GM23338 (cell line): ENCODE measurements at regions not wholly inside any gene's neighbourhood (a gene's known extent, or its start where the extent isn't known, plus 50 kb on each side); places are given as distances from the start of the nearest gene placed in this dataset.

Experiments used
- ATAC-seq: fragments of 200-7000 bp; cut with Tn5 transposase; 3 replicates; pipeline ENCODE4 v1.9.1; 2020
- DNase-seq: peaks from one replicate; pipeline ENCODE4 v3.0.0-alpha.2; 2015; ENCODE audit warnings: low spot score
- H2AFZ ChIP-seq: fragments of 200-600 bp; sonication (generic); 2 replicates; pipeline ENCODE4 v1.8.0; 2016; ENCODE audit warnings: antibody characterized with exemption, mild to moderate bottlenecking, moderate library complexity
- H3F3A ChIP-seq: fragments of 200-600 bp; sonication (generic); replicated peaks from 2 replicates; pipeline ENCODE4 v1.8.0; 2017; ENCODE audit warnings: antibody characterized with exemption, mixed run types, low read depth
- H3K27ac ChIP-seq: fragments of 200-600 bp; sonication (generic); 2 replicates; pipeline ENCODE4 v1.6.1; 2016; ENCODE audit warnings: low read depth
- H3K27me3 ChIP-seq: fragments of 200-600 bp; sonication (generic); 2 replicates; pipeline ENCODE4 v1.8.0; 2016; ENCODE audit warnings: mild to moderate bottlenecking, mixed run types, moderate library complexity; ENCODE audit not compliant: insufficient read depth
- H3K36me3 ChIP-seq: fragments of 200-600 bp; sonication (generic); 2 replicates; pipeline ENCODE4 v1.8.0; 2016; ENCODE audit warnings: mild to moderate bottlenecking; ENCODE audit not compliant: insufficient read depth
- H3K4me1 ChIP-seq: fragments of 200-600 bp; sonication (generic); 2 replicates; pipeline ENCODE4 v1.8.0; 2016; ENCODE audit warnings: mild to moderate bottlenecking, moderate library complexity; ENCODE audit not compliant: insufficient read depth
- H3K4me2 ChIP-seq: fragments of 200-600 bp; sonication (generic); 2 replicates; pipeline ENCODE4 v1.7.1; 2017; ENCODE audit warnings: mixed run types
- H3K4me3 ChIP-seq: fragments of 200-600 bp; sonication (generic); 2 replicates; pipeline ENCODE4 v1.6.1; 2016; ENCODE audit warnings: mixed run types
- H3K79me2 ChIP-seq: fragments of 200-600 bp; sonication (generic); replicated peaks from 2 replicates; pipeline ENCODE4 v1.8.0; 2017; ENCODE audit warnings: mild to moderate bottlenecking; ENCODE audit not compliant: insufficient read depth
- H3K9me2 ChIP-seq: fragments of 200-600 bp; sonication (generic); 2 replicates; pipeline ENCODE4 v1.8.0; 2017; ENCODE audit not compliant: insufficient read depth
- H4K20me1 ChIP-seq: fragments of 200-600 bp; sonication (generic); replicated peaks from 2 replicates; pipeline ENCODE4 v1.8.0; 2017; ENCODE audit warnings: mild to moderate bottlenecking; ENCODE audit not compliant: insufficient read depth
- H3K27ac Mint-ChIP-seq: 2 replicates; pipeline ENCODE4 v1.8.0; 2020; ENCODE audit warnings: inconsistent platforms, mild to moderate bottlenecking, moderate library complexity, mixed read lengths
- H3K27me3 Mint-ChIP-seq: 3 replicates; pipeline ENCODE4 v1.8.0; 2022; ENCODE audit warnings: low read depth, mild to moderate bottlenecking, moderate library complexity, mixed read lengths, inconsistent platforms; ENCODE audit not compliant: insufficient read depth, poor library complexity
- H3K36me3 Mint-ChIP-seq: 3 replicates; pipeline ENCODE4 v1.8.0; 2021; ENCODE audit warnings: low read depth, mild to moderate bottlenecking, inconsistent platforms, moderate library complexity, mixed read lengths
- H3K4me1 Mint-ChIP-seq: 3 replicates; pipeline ENCODE4 v1.8.0; 2020; ENCODE audit warnings: mild to moderate bottlenecking, inconsistent platforms, mixed read lengths
- H3K4me3 Mint-ChIP-seq: 3 replicates; pipeline ENCODE4 v1.8.0; 2021; ENCODE audit warnings: moderate library complexity, mild to moderate bottlenecking, inconsistent platforms, mixed read lengths
- H3K9me3 Mint-ChIP-seq: 3 replicates; pipeline ENCODE4 v1.8.0; 2020; ENCODE audit warnings: moderate library complexity, mild to moderate bottlenecking, inconsistent platforms, mixed read lengths
- CREB1 ChIP-seq: fragments of 250-450 bp; sonication (Bioruptor Pico); IDR thresholded peaks from 2 replicates; pipeline ENCODE4 v1.5.0; 2020; ENCODE audit warnings: low read depth, mild to moderate bottlenecking, moderate library complexity
- CTCF ChIP-seq, 2 experiments: fragments of 200-600 bp in 1 of 2; sonication (generic) in 1 of 2; conservative IDR thresholded peaks; 2 replicates each; pipeline versions ENCODE4 v1.5.1 to v1.6.1; 2016 to 2017; ENCODE audit warnings: antibody characterized with exemption in 2 of 2, low read depth in 2 of 2, mild to moderate bottlenecking in 2 of 2, moderate library complexity in 1 of 2
- EZH2 ChIP-seq: fragments of 200-600 bp; sonication (generic); IDR thresholded peaks from one replicate; pipeline ENCODE4 v1.8.0; 2017; ENCODE audit warnings: antibody characterized with exemption, mild to moderate bottlenecking, low read depth; ENCODE audit not compliant: unreplicated experiment
- EZH2phosphoT487 ChIP-seq: fragments of 200-600 bp; sonication (generic); IDR thresholded peaks from one replicate; pipeline ENCODE4 v1.8.1; 2018; ENCODE audit warnings: antibody characterized with exemption; ENCODE audit not compliant: unreplicated experiment
- JUNB ChIP-seq: IDR thresholded peaks from one replicate; pipeline ENCODE4 v1.6.1; 2016; ENCODE audit warnings: antibody characterized with exemption; ENCODE audit not compliant: unreplicated experiment
- NANOG ChIP-seq: IDR thresholded peaks from 2 replicates; pipeline ENCODE4 v1.6.1; 2016; ENCODE audit warnings: antibody characterized with exemption, borderline replicate concordance
- REST ChIP-seq: IDR thresholded peaks from one replicate; pipeline ENCODE4 v1.6.1; 2018; ENCODE audit warnings: antibody characterized with exemption; ENCODE audit not compliant: unreplicated experiment
- STAT1 ChIP-seq: IDR thresholded peaks from one replicate; pipeline ENCODE4 v1.6.1; 2016; ENCODE audit warnings: antibody characterized with exemption; ENCODE audit not compliant: unreplicated experiment
- ZNF114 ChIP-seq: fragments of 250-450 bp; sonication (Bioruptor Pico); IDR thresholded peaks from 2 replicates; pipeline ENCODE4 v1.5.0; 2020; ENCODE audit warnings: mild to moderate bottlenecking, moderate library complexity
- ZNF331 ChIP-seq: fragments of 250-450 bp; sonication (Bioruptor Pico); IDR thresholded peaks from 2 replicates; pipeline ENCODE4 v1.5.0; 2020; ENCODE audit warnings: low read depth, mild to moderate bottlenecking, moderate library complexity
- TF ChIP-seq, protein P1 (sequence below): IDR thresholded peaks from 2 replicates; pipeline ENCODE4 v1.6.1; 2016; ENCODE audit warnings: antibody characterized with exemption

DNA sequence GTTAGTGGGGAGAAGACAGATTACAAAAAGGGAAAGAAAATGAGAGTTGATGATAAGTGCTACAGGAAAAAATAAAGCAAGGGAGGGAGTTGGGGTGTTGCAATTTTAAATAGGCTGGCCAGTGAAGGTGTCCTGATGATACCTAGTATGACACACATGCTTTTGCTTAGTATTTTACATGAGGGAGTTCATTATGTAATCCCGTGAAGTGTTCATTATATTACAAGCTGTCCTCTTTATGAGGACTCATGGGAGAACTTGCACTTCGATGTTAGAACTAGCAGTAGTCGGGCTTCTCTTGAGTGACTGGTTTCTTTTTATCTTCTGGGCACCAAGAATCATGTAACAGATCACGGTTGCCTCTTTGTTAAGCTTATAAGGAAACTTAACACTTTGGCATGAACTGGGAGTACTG is 102.3 kb upstream of the MTPN start (continued):
- TF ChIP-seq, protein P1, sequence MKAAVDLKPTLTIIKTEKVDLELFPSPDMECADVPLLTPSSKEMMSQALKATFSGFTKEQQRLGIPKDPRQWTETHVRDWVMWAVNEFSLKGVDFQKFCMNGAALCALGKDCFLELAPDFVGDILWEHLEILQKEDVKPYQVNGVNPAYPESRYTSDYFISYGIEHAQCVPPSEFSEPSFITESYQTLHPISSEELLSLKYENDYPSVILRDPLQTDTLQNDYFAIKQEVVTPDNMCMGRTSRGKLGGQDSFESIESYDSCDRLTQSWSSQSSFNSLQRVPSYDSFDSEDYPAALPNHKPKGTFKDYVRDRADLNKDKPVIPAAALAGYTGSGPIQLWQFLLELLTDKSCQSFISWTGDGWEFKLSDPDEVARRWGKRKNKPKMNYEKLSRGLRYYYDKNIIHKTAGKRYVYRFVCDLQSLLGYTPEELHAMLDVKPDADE, result no peak
- TF ChIP-seq NANOG (no peak), STAT1 (no peak), EZH2phosphoT487 (no peak), JUNB (no peak)

GRCh38 chr7:136079066-136079465 is 101.9 kb upstream of the MTPN start:
- ATAC-seq (no peak), DNase-seq (no peak)
- H3K9me3 Mint-ChIP-seq, result no peaks in the 10 kb centered on the region
- H3K27ac Mint-ChIP-seq, result no peak overlapping the region
- Histone ChIP-seq H3K4me2 (no peak overlapping the region), H2AFZ (no peak overlapping the region), H3K27me3 (no peaks in the 10 kb centered on the region), H3K79me2 (no peaks in the 10 kb centered on the region), H3K4me3 (no peak overlapping the region), H3K9me2 (no peaks in the 10 kb centered on the region), H4K20me1 (no peaks in the 10 kb centered on the region), H3K27ac (no peak overlapping the region), H3F3A (no peaks in the 10 kb centered on the region), H3K36me3 (no peaks in the 10 kb centered on the region), H3K4me1 (no peaks in the 10 kb centered on the region)
- no peaks in the 10 kb centered on the region for H3K36me3 Mint-ChIP-seq
- H3K27me3 Mint-ChIP-seq, result no peaks in the 10 kb centered on the region
- H3K4me1 Mint-ChIP-seq, result peaks cover 3% of the 10 kb centered on the region; the same call in 1 of the 3 replicates
- no peak overlapping the region for H3K4me3 Mint-ChIP-seq
- TF ChIP-seq ZNF114 (CRISPR knock-in tag) (no peak), REST (no peak), CTCF (conservative IDR thresholded peaks at IDR 0.05; ENCODE audit: low read depth in 2 of 2) (no peak), ZNF331 (CRISPR knock-in tag) (no peak), CREB1 (CRISPR knock-in tag) (no peak), JUNB (no peak), NANOG (no peak), EZH2 (no peak), STAT1 (no peak), EZH2phosphoT487 (no peak)
- TF ChIP-seq, protein P1, result no peak
